ENCODE measurements at regions not wholly inside any gene's neighbourhood (a gene's known extent, or its start where the extent isn't known, plus 50 kb on each side); places are given as distances from the start of the nearest gene placed in this dataset.
"Not testable (repeated sequence)": the region's sequence is repeated elsewhere in the genome, so short reads cannot be mapped to it uniquely, and the experiment has no call there.

DNA sequence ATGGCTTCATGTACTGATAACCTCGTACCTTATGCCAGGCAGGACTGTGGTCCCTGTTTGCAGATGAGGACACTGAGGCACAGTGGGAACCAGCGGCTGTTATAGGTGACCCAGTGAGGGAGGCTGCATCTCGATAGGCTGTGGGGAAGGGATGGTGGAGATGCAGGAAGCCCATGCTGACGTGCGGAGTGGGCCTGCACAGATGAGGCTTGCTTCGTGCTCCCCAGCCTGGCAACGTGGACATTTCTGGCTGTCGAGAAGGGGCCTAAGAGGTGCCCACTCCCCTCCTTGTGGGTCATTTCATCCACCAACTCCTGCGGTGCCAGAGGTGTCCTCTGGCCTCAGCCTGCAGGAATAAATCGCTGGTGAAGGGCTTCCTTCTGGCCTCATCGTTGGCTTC, 107.4 kb downstream of the SLC25A47 start:
- Mint-ChIP-seq H3K27me3 (ENCODE audit: low read depth, poor library complexity) (peaks cover 8% of the 10 kb centered on the region), H3K27ac (no peak overlapping the region), H3K36me3 (ENCODE audit: low read depth) (peaks cover 4% of the 10 kb centered on the region), H3K4me3 (no peak overlapping the region), H3K4me1 (peaks cover 24% of the 10 kb centered on the region), H3K9me3 (no peaks in the 10 kb centered on the region)
- TF ChIP-seq, protein P1, sequence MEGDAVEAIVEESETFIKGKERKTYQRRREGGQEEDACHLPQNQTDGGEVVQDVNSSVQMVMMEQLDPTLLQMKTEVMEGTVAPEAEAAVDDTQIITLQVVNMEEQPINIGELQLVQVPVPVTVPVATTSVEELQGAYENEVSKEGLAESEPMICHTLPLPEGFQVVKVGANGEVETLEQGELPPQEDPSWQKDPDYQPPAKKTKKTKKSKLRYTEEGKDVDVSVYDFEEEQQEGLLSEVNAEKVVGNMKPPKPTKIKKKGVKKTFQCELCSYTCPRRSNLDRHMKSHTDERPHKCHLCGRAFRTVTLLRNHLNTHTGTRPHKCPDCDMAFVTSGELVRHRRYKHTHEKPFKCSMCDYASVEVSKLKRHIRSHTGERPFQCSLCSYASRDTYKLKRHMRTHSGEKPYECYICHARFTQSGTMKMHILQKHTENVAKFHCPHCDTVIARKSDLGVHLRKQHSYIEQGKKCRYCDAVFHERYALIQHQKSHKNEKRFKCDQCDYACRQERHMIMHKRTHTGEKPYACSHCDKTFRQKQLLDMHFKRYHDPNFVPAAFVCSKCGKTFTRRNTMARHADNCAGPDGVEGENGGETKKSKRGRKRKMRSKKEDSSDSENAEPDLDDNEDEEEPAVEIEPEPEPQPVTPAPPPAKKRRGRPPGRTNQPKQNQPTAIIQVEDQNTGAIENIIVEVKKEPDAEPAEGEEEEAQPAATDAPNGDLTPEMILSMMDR (IDR thresholded peaks at IDR 0.05) = no peak
- no peak for DNase-seq

DNA sequence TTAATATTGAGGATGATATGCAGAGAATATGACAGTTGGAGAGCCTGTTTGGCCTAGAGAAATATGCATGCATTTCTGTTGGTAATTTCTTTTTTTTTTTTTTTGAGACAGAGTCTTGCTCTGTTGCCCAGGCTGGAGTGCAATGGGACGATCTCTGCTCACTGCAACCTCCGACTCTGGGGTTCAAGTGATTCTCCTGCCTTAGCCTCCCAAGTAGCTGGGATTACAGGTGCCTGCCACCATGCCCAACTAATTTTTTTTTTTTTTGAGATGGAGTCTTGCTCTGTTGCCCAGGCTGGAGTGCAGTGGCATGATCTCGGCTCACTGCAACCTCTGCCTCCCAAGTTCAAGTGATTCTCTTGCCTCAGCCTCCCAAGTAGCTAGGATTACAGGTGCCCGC, 108.3 kb downstream of the SLC25A47 start:
- not testable (repeated sequence) for H3K27me3 Mint-ChIP-seq (ENCODE audit: low read depth, poor library complexity)

DNA sequence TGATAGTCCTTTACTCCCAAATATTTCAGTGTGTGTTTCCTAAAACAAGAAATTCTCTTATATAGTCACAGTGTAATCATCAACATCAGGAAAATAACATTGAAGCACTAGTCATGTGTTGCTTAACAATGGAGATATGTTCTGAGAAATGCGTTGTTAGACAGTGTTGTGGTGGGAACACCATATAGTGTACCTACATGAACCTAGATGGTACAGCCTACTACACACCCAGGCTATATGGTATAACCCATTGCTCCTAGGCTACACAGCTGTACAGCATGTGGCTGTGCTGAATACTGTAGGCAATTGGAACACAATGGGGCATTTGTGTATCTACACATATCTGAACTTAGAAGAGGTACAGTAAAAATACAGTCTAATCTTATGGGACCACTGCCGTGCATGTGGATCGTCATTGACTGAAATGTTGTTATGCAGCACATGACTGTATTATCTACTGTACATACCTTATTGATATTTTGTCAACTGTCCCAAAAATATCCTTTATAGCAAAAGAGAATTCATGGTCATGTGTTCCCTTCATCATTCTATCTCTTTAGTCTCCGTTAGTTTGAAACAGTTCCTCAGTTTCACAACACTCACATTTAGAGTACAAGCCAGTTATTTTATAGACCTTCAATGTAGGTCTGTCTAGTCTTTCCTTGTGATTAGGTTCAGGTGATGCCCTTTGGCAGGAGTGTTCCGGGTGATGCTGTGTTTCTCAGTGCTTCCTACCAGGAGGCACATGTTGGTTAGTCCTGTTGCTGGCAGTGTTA, 109.7 kb downstream of the SLC25A47 start:
- no peak for DNase-seq
- peaks cover 4% of the 10 kb centered on the region for H3K36me3 Mint-ChIP-seq (ENCODE audit: low read depth)
- no peak overlapping the region for H3K4me3 Mint-ChIP-seq
- H3K4me1 Mint-ChIP-seq = peaks cover 18% of the 10 kb centered on the region
- H3K27me3 Mint-ChIP-seq (ENCODE audit: low read depth, poor library complexity) = peaks cover 4% of the 10 kb centered on the region
- H3K9me3 Mint-ChIP-seq = no peaks in the 10 kb centered on the region
- TF ChIP-seq, protein P1 (IDR thresholded peaks at IDR 0.05) = no peak
- H3K27ac Mint-ChIP-seq = no peak overlapping the region

More for the DNA sequence above, 108.3 kb downstream of the SLC25A47 start:
- DNase-seq; H3K36me3 Mint-ChIP-seq (ENCODE audit: low read depth); H3K9me3 Mint-ChIP-seq; H3K4me3 Mint-ChIP-seq; H3K27ac Mint-ChIP-seq: not testable (repeated sequence)
- peaks cover 22% of the 10 kb centered on the region for H3K4me1 Mint-ChIP-seq

DNA sequence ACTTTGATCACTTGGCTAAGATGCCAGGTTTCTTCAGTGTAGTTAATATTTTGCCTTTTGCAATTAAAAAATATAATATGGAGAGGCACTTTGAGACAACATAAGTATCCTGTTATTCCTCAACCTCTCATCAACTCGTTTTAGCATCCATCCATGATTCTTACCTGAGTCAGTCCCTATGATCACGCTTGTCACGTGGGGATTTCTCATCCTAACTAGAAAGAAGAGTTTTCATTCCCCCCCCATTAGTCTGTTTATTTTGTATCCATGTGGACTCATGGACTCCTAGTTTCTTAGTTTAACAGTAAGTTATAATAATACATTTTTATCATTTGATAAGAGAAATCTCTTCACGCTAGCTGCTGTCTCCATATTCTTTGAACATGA, 110.3 kb downstream of the SLC25A47 start:
- Mint-ChIP-seq H3K27me3 (ENCODE audit: low read depth, poor library complexity) (peaks cover 4% of the 10 kb centered on the region), H3K4me1 (peaks cover 18% of the 10 kb centered on the region), H3K9me3 (no peaks in the 10 kb centered on the region), H3K4me3 (no peak overlapping the region), H3K27ac (no peak overlapping the region), H3K36me3 (ENCODE audit: low read depth) (peaks cover 4% of the 10 kb centered on the region)
- TF ChIP-seq, protein P1 (IDR thresholded peaks at IDR 0.05) = no peak
- no peak for DNase-seq

DNA sequence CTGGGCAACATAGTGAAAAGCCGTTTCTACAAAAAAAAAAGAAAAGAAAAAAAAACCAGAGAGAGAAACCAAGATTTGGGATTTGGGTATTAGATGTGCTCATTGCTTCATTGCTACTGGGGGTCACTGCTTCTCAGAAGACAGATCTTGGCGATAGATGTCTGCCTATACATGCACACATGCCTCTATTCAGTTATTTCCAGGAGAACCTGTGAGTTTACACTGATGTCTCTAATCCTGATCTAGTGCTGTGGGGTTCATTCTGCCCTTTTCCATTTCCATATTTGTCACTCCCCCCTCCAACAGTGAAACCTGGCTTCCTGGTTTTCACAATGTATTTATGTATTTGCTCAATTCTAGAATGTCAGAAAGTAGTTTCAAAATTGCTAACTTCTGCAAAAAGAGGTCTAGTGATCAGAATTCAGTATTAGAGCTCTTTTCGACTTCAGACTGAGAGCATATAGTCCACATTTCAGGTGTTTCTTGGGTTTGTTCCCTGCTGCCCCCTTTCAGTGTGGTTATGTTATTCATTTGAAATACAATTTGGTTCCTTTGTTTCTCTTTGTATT, 111.0 kb downstream of the SLC25A47 start:
- peaks cover 4% of the 10 kb centered on the region for H3K27me3 Mint-ChIP-seq (ENCODE audit: low read depth, poor library complexity)
- no peak for DNase-seq

DNA sequence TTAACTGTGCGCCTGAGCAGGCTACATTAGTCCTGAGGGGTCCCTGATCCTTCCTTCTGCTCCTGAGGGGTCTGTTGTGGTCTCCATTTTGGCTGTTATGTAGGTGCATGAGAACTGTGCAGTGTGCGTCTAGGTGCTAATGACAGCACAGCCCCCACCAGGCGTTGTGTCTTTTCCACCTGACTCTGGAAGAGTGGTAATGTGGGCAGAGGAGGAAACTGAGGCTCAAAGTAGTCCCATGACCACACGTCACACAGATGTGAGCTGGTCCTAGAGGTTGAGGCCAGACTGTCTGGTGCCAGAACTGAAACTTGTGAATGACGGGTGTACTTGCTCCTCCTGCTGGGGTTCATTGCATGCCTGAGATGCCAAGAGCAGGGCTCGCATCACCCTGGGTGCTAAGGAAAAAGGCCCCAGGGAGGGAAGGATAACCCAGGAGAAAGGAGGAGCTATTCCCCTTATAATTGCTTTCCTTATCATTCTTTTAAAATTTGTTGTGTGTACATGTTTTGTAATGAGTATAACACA, 111.8 kb downstream of the SLC25A47 start:
- peaks cover 4% of the 10 kb centered on the region for H3K36me3 Mint-ChIP-seq (ENCODE audit: low read depth)
- TF ChIP-seq, protein P1 (IDR thresholded peaks at IDR 0.05) = no peak
- no peaks in the 10 kb centered on the region for H3K9me3 Mint-ChIP-seq
- peaks cover 23% of the 10 kb centered on the region for H3K4me1 Mint-ChIP-seq
- no peak for DNase-seq
- peaks cover 4% of the 10 kb centered on the region for H3K27me3 Mint-ChIP-seq (ENCODE audit: low read depth, poor library complexity)
- H3K4me3 Mint-ChIP-seq = no peak overlapping the region
- H3K27ac Mint-ChIP-seq = no peak overlapping the region

More for the DNA sequence above, 111.0 kb downstream of the SLC25A47 start:
- Mint-ChIP-seq H3K36me3 (ENCODE audit: low read depth) (peaks cover 4% of the 10 kb centered on the region), H3K4me3 (no peak overlapping the region), H3K9me3 (no peaks in the 10 kb centered on the region), H3K4me1 (peaks cover 15% of the 10 kb centered on the region), H3K27ac (no peak overlapping the region)
- TF ChIP-seq, protein P1 (IDR thresholded peaks at IDR 0.05) = no peak
